Heart right ventricle (tissue), 16 donors: ENCODE measurements at regions not wholly inside any gene's neighbourhood (a gene's known extent, or its start where the extent isn't known, plus 50 kb on each side); places are given as distances from the start of the nearest gene placed in this dataset.

Experiments used
- ATAC-seq, 8 donors: fragments of 200-7000 bp; cut with Tn5 transposase; one replicate each; pipeline ENCODE4 v1.9.1; 2020; ENCODE audit warnings: mild to moderate bottlenecking in 8 of 8, moderate library complexity in 8 of 8, moderate number of reproducible peaks in 1 of 8
- DNase-seq, 2 donors: peaks; one replicate each; pipeline ENCODE4 v3.0.0-alpha.2; 2020
- H3K27ac ChIP-seq, 10 donors: fragments of 200-600 bp; sonication (generic) in 2 of 10; one replicate each; pipeline versions ENCODE4 v1.5.0 to v1.8.0; 2020 to 2022; ENCODE audit warnings: mild to moderate bottlenecking in 3 of 10
- H3K27me3 ChIP-seq, 7 donors: fragments of 200-600 bp; one replicate each; pipeline ENCODE4 v1.8.0; 2021 to 2022; ENCODE audit warnings: mild to moderate bottlenecking in 2 of 7
- H3K36me3 ChIP-seq, 9 donors: fragments of 200-600 bp; sonication (generic) in 1 of 9; one replicate each; pipeline versions ENCODE4 v1.5.0 to v1.8.0; 2020 to 2022; ENCODE audit warnings: mild to moderate bottlenecking in 2 of 9
- H3K4me1 ChIP-seq, 9 donors: fragments of 200-600 bp; sonication (generic) in 1 of 9; one replicate each; pipeline versions ENCODE4 v1.5.0 to v1.8.0; 2020 to 2022; ENCODE audit warnings: mild to moderate bottlenecking in 4 of 9
- H3K4me3 ChIP-seq, 10 donors: fragments of 200-600 bp; sonication (generic) in 2 of 10; one replicate each; pipeline versions ENCODE4 v1.5.0 to v1.8.0; 2020 to 2022; ENCODE audit warnings: mild to moderate bottlenecking in 7 of 10, moderate library complexity in 2 of 10
- H3K9me3 ChIP-seq, 11 donors: fragments of 200-600 bp in 10 of 11; sonication (generic) in 2 of 11; one replicate each; pipeline versions ENCODE4 v1.5.0 to v1.8.0; 2013 to 2022; ENCODE audit warnings: mild to moderate bottlenecking in 2 of 11, control low read depth in 1 of 11, moderate library complexity in 1 of 11
- WGBS, 2 donors: extraction: QIAGEN DNeasy Blood & Tissue Kit; methylation state at CpG; one replicate each; pipeline ENCODE4 v1.1.7; 2013; ENCODE audit warnings: inconsistent platforms in 1 of 2; 5-methylcytosine and 5-hydroxymethylcytosine counted together
- intact Hi-C, 10 donors: fragments of 100-400 bp; cut with DNase I; formaldehyde crosslinking; loops; one replicate each; pipeline versions ENCODE4 v1.11.1 to v1.14.2; 2022
- TF ChIP-seq, protein P1 (sequence below), 9 donors: fragments of 200-600 bp; sonication (generic) in 2 of 9; IDR thresholded peaks; one replicate each; pipeline versions ENCODE4 v1.5.0 to v1.8.0; 2021 to 2022; ENCODE audit warnings: antibody characterized with exemption in 9 of 9, mild to moderate bottlenecking in 5 of 9, moderate library complexity in 1 of 9
- donor health status: Arrhythmogenic right ventricular cardiomyopathy.
- donor health status: ischemic (EF 13 %, LVEDD 7.1; RV severe dilation, severe dysfunction).
- donor health status: healthy with polysubstance abuse.
- donor health status: DM: no; HTN: yes; CAD: no.
- donor health status: DM: no; HTN: no; CAD: no.
- donor health status: ischemic (EF 25% LVEDD 6.9; RV normal size, moderate dysfunction).
- donor health status: ischemic (EF 25% LVEDD 5.7; RV mildly dilated, moderate dysfunction).
- donor health status: healthy.
- donor health status: DM: yes; HTN: yes; CAD: no.
- donor health status: Ischemic cardiomyopathy.
- donor health status: ischemic (EF 35%, LVEDD 5.7; RV mildly dilated, moderate dysfunction).
- donor health status: nonischemic (EF 11% LVEDD 7.7; RV severe dilation, severe dysfunction).
- donor health status: DM: yes; HTN: yes; CAD: no.
- donor health status: PGD.
- donor health status: ischemic (EF 29% LVEDD 5.4; RV normal size, mild dysfunction).
- donor health status: nonischemic (EF 23%, LVEDD 6.1; RV moderate dilation, normal function).

DNA sequence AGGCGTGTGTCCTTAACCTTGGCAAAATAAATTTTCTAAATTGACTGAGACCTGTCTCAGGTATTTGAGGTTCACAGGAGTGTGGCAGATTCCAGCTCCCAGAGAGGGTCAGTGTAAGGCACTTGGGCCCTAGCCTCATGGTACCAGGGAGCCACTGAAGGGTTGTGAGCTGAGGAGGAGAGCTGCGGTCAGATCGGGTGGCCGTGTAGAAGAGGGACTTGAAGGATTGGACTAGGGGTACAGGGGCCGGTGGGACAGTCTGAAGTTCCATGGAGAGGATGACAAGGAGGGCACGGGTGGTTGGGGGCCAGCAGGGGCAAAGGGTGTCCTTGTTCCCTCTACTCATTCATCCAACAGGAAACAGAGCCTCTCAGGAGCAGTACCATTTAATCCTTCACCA, 327.0 kb upstream of the HS6ST1 start:
- 92 to 98% methylated on average over 6 of the region's 6 CpGs for WGBS, 2 donors
- Histone ChIP-seq H3K4me1 (peaks cover 0 to 9% (median 0%) of the 10 kb centered on the region in 9 donors), H3K27ac (no peak overlapping the region), H3K9me3 (no peaks in the 10 kb centered on the region), H3K4me3 (no peak overlapping the region), H3K27me3 (peaks cover 0 to 8% (median 0%) of the 10 kb centered on the region in 7 donors), H3K36me3 (no peaks in the 10 kb centered on the region)
- intact Hi-C loops, result no loop called here
- ATAC-seq (no peak), DNase-seq (no peak)
- TF ChIP-seq, protein P1, sequence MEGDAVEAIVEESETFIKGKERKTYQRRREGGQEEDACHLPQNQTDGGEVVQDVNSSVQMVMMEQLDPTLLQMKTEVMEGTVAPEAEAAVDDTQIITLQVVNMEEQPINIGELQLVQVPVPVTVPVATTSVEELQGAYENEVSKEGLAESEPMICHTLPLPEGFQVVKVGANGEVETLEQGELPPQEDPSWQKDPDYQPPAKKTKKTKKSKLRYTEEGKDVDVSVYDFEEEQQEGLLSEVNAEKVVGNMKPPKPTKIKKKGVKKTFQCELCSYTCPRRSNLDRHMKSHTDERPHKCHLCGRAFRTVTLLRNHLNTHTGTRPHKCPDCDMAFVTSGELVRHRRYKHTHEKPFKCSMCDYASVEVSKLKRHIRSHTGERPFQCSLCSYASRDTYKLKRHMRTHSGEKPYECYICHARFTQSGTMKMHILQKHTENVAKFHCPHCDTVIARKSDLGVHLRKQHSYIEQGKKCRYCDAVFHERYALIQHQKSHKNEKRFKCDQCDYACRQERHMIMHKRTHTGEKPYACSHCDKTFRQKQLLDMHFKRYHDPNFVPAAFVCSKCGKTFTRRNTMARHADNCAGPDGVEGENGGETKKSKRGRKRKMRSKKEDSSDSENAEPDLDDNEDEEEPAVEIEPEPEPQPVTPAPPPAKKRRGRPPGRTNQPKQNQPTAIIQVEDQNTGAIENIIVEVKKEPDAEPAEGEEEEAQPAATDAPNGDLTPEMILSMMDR (IDR thresholded peaks at IDR 0.05), result no peak

GRCh38 chr2:128646091-128646490, 327.4 kb upstream of the HS6ST1 start:
- peaks cover 0 to 8% (median 0%) of the 10 kb centered on the region in 7 donors for H3K27me3 ChIP-seq
- peaks cover 0 to 9% (median 0%) of the 10 kb centered on the region in 9 donors for H3K4me1 ChIP-seq
- intact Hi-C loops, result no loop called here
- no peak overlapping the region for H3K4me3 ChIP-seq
- H3K27ac ChIP-seq, result no peak overlapping the region
- H3K9me3 ChIP-seq, result no peaks in the 10 kb centered on the region
- 95% methylated on average over 11 of the region's 11 CpGs for WGBS, 2 donors
- no peak for ATAC-seq
- H3K36me3 ChIP-seq, result no peaks in the 10 kb centered on the region
- TF ChIP-seq, protein P1 (IDR thresholded peaks at IDR 0.05), result no peak
- DNase-seq, result no peak

GRCh38 chr2:128646691-128647090, 328.0 kb upstream of the HS6ST1 start:
- H3K4me3 ChIP-seq, result no peak overlapping the region
- no peak for DNase-seq
- peaks cover 0 to 8% (median 0%) of the 10 kb centered on the region in 7 donors for H3K27me3 ChIP-seq
- 77 to 80% methylated on average over 3 of the region's 3 CpGs for WGBS, 2 donors
- TF ChIP-seq, protein P1 (IDR thresholded peaks at IDR 0.05), result no peak
- H3K4me1 ChIP-seq, result peaks cover 0 to 9% (median 0%) of the 10 kb centered on the region in 9 donors
- H3K9me3 ChIP-seq, result no peaks in the 10 kb centered on the region
- no peak overlapping the region for H3K27ac ChIP-seq
- intact Hi-C loops, result no loop called here
- no peaks in the 10 kb centered on the region for H3K36me3 ChIP-seq
- no peak for ATAC-seq

DNA sequence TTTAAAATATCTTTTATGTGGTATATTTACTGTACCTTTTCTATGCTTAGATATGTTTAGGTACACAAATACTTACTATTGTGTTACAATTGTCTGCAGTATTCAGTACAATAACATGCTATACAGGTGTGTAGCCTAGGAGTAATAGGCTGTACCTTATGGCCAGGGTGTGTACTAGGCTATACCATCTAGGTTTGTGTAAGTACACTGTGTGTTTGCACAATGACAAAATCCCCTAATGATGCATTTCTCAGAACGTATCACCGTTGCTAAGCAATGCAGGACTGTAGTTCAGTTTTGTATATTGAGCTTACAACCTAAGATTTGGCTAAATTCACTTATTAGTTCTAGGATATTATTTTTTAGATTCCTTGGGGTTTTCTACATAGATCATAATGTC, 332.3 kb upstream of the HS6ST1 start:
- H3K4me1 ChIP-seq, result no peaks in the 10 kb centered on the region
- WGBS, 2 donors, result 60 to 63% methylated on average over 2 of the region's 2 CpGs
- intact Hi-C loops, result no loop called here
- DNase-seq (no peak), ATAC-seq (no peak)
- peaks cover 0 to 8% (median 0%) of the 10 kb centered on the region in 7 donors for H3K27me3 ChIP-seq
- H3K27ac ChIP-seq, result no peak overlapping the region
- TF ChIP-seq, protein P1 (IDR thresholded peaks at IDR 0.05), result no peak
- H3K4me3 ChIP-seq, result no peak overlapping the region
- H3K9me3 ChIP-seq, result no peaks in the 10 kb centered on the region
- H3K36me3 ChIP-seq, result no peaks in the 10 kb centered on the region
